ENCODE measurements at regions not wholly inside any gene's neighbourhood (a gene's known extent, or its start where the extent isn't known, plus 50 kb on each side); places are given as distances from the start of the nearest gene placed in this dataset.

DNA sequence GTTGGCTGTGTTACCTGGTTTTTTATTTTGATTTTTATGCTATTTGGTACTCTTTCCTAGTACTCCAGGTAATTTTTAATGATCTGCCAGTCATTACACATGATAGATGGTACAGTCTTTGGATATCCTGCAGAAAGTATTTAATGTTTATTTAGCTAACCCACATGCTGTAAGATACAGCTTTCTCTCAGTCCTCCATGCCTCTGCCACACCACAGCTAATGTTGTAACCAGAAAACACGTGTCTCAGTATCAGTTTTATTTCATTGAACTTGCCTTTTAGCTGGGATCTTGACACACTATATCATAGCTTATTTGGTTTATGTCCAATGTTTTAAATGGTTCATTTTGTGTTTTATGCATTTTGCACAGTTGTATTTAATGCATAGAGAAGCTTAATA lies 1648.4 kb downstream of the KCNT2 start:
- no peak for TF ChIP-seq JUND (IDR thresholded peaks at IDR 0.05)
- TF ChIP-seq, protein P1, sequence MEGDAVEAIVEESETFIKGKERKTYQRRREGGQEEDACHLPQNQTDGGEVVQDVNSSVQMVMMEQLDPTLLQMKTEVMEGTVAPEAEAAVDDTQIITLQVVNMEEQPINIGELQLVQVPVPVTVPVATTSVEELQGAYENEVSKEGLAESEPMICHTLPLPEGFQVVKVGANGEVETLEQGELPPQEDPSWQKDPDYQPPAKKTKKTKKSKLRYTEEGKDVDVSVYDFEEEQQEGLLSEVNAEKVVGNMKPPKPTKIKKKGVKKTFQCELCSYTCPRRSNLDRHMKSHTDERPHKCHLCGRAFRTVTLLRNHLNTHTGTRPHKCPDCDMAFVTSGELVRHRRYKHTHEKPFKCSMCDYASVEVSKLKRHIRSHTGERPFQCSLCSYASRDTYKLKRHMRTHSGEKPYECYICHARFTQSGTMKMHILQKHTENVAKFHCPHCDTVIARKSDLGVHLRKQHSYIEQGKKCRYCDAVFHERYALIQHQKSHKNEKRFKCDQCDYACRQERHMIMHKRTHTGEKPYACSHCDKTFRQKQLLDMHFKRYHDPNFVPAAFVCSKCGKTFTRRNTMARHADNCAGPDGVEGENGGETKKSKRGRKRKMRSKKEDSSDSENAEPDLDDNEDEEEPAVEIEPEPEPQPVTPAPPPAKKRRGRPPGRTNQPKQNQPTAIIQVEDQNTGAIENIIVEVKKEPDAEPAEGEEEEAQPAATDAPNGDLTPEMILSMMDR (IDR thresholded peaks at IDR 0.05 in 2 of 3, conservative IDR thresholded peaks at IDR 0.05 in 1 of 3; ENCODE audit: borderline replicate concordance in 1 of 3, insufficient read depth in 1 of 3, low read depth in 2 of 3, low read length in 2 of 3) = no peak
- no peak for TF ChIP-seq CBX3 (IDR thresholded peaks at IDR 0.05; ENCODE audit: low read depth)
- no peak for TF ChIP-seq ZFX (IDR thresholded peaks at IDR 0.05)
- TF ChIP-seq ZNF274 (IDR thresholded peaks at IDR 0.05; ENCODE audit: low read depth, low read length) = no peak
- no peak for TF ChIP-seq EZH2 (IDR thresholded peaks at IDR 0.05)
- no peak for TF ChIP-seq TCF7L2 (IDR thresholded peaks at IDR 0.05; ENCODE audit: borderline replicate concordance, extremely low read depth, insufficient read depth, insufficient read length)
- no peak for TF ChIP-seq POLR2A (IDR thresholded peaks at IDR 0.05; ENCODE audit: borderline replicate concordance, extremely low read depth, insufficient read depth, insufficient read length)
- TF ChIP-seq, protein P2, sequence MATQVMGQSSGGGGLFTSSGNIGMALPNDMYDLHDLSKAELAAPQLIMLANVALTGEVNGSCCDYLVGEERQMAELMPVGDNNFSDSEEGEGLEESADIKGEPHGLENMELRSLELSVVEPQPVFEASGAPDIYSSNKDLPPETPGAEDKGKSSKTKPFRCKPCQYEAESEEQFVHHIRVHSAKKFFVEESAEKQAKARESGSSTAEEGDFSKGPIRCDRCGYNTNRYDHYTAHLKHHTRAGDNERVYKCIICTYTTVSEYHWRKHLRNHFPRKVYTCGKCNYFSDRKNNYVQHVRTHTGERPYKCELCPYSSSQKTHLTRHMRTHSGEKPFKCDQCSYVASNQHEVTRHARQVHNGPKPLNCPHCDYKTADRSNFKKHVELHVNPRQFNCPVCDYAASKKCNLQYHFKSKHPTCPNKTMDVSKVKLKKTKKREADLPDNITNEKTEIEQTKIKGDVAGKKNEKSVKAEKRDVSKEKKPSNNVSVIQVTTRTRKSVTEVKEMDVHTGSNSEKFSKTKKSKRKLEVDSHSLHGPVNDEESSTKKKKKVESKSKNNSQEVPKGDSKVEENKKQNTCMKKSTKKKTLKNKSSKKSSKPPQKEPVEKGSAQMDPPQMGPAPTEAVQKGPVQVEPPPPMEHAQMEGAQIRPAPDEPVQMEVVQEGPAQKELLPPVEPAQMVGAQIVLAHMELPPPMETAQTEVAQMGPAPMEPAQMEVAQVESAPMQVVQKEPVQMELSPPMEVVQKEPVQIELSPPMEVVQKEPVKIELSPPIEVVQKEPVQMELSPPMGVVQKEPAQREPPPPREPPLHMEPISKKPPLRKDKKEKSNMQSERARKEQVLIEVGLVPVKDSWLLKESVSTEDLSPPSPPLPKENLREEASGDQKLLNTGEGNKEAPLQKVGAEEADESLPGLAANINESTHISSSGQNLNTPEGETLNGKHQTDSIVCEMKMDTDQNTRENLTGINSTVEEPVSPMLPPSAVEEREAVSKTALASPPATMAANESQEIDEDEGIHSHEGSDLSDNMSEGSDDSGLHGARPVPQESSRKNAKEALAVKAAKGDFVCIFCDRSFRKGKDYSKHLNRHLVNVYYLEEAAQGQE (IDR thresholded peaks at IDR 0.05; ENCODE audit: low read depth) = no peak
- no peak for TF ChIP-seq RAD21 (IDR thresholded peaks at IDR 0.05; ENCODE audit: low read depth)
- no peak for TF ChIP-seq POLR2AphosphoS5 (IDR thresholded peaks at IDR 0.05; ENCODE audit: low read depth, low read length)
- TF ChIP-seq SRF (IDR thresholded peaks at IDR 0.05; ENCODE audit: low read depth) = no peak

All from HCT116 (cell line).